GM10248 (cell line): ENCODE measurements at regions not wholly inside any gene's neighbourhood (a gene's known extent, or its start where the extent isn't known, plus 50 kb on each side); places are given as distances from the start of the nearest gene placed in this dataset.

Source experiments
- CTCF ChIA-PET: fragments of 300-600 bp; sonication (Branson Sonifier 250); formaldehyde crosslinking; extraction: SDS; loops from one replicate; lab custom pipeline; 2021; ENCODE audit warnings: antibody characterized with exemption; lab: Yijun Ruan, JAX
- POLR2A ChIA-PET: fragments of 350-650 bp; sonication (Branson Sonifier 250); formaldehyde crosslinking; extraction: SDS; loops from one replicate; lab custom pipeline; 2020; ENCODE audit warnings: antibody characterized with exemption; lab: Yijun Ruan, JAX
- DNase-seq: peaks from one replicate; pipeline ENCODE4 v3.0.0; 2012; ENCODE audit errors: extremely low spot score
- CTCF ChIP-seq: IDR thresholded peaks from 2 replicates; pipeline ENCODE4 v1.5.1; 2012; ENCODE audit warnings: mild to moderate bottlenecking, low read depth; ENCODE audit errors: extremely low read depth, missing control alignments, control extremely low read depth

- CTCF ChIA-PET: interaction anchor here (0.8 kb wide), 1 partner anchor 11 kb away, joined by 3 read pairs; no protein-coding TSS in a partner anchor
- no peak for TF ChIP-seq CTCF
- POLR2A ChIA-PET: no interaction called here
- no peak for DNase-seq
These were observed 264.1 kb downstream of the MN1 start for GRCh38 chr22:27537501-27537900.

GRCh38 chr22:27538666-27539065, 262.9 kb downstream of the MN1 start:
- ChIA-PET POLR2A (no interaction called here), CTCF (no interaction called here)
- DNase-seq: no peak
- no peak for TF ChIP-seq CTCF

GRCh38 chr22:27540247-27540646, 261.3 kb downstream of the MN1 start:
- ChIA-PET CTCF (no interaction called here), POLR2A (no interaction called here)
- no peak for DNase-seq
- TF ChIP-seq CTCF: no peak

GRCh38 chr22:27540656-27541396, 260.7 kb downstream of the MN1 start:
- DNase-seq: no peak
- CTCF ChIA-PET: no interaction called here
- TF ChIP-seq CTCF: no peak
- POLR2A ChIA-PET: no interaction called here

GRCh38 chr22:27541836-27542235, 259.7 kb downstream of the MN1 start:
- no peak for DNase-seq
- POLR2A ChIA-PET: no interaction called here
- CTCF ChIA-PET: no interaction called here
- TF ChIP-seq CTCF: no peak

GRCh38 chr22:27542602-27543001, 259.0 kb downstream of the MN1 start:
- POLR2A ChIA-PET: no interaction called here
- CTCF ChIA-PET: no interaction called here
- no peak for DNase-seq

More at GRCh38 chr22:27542602-27543001, 259.0 kb downstream of the MN1 start:
- TF ChIP-seq CTCF: no peak
